Stomach (tissue), 8 donors: ENCODE measurements at regions not wholly inside any gene's neighbourhood (a gene's known extent, or its start where the extent isn't known, plus 50 kb on each side); places are given as distances from the start of the nearest gene placed in this dataset.
A peak's percentile ranks its signal among the peaks of the same experiment; 100 is the strongest.

Experiments used
- DNase-seq, 2 donors: peaks; one replicate each; pipeline versions ENCODE4 v3.0.0 to v3.0.0-alpha.2; 2013 to 2019
- H3K27ac ChIP-seq, 5 donors: fragments of 200-600 bp in 4 of 5; sonication (generic) in 4 of 5; one replicate each; pipeline ENCODE4 v1.5.1; 2013 to 2019; ENCODE audit warnings: mild to moderate bottlenecking in 1 of 5, moderate library complexity in 1 of 5
- H3K27me3 ChIP-seq, 3 donors: fragments of 200-600 bp; sonication (generic); one replicate each; pipeline ENCODE4 v1.5.1; 2017 to 2019; ENCODE audit warnings: mixed run types in 1 of 3
- H3K36me3 ChIP-seq, 4 donors: fragments of 200-600 bp; sonication (generic); 1 replicate in 3 of 4; 2 replicates in 1 of 4; pipeline ENCODE4 v1.5.1; 2016 to 2019
- H3K4me1 ChIP-seq, 4 donors: fragments of 200-600 bp; sonication (generic); one replicate each; pipeline ENCODE4 v1.5.1; 2016 to 2019
- H3K4me3 ChIP-seq, 4 donors: fragments of 200-600 bp; sonication (generic) in 3 of 4; one replicate each; pipeline ENCODE4 v1.5.1; 2016 to 2019; ENCODE audit warnings: mild to moderate bottlenecking in 1 of 4
- H3K9me3 ChIP-seq, 4 donors: fragments of 200-600 bp; sonication (generic); one replicate each; pipeline ENCODE4 v1.5.1; 2016 to 2019
- EP300 ChIP-seq: sonication (generic); formaldehyde crosslinking; IDR thresholded peaks from one replicate; pipeline ENCODE4 v1.6.1; 2017; ENCODE audit warnings: antibody characterized with exemption
- POLR2A ChIP-seq, 4 donors: fragments of 450-650 bp; IDR thresholded peaks; one replicate each; pipeline ENCODE4 v1.6.1; 2016; ENCODE audit warnings: antibody characterized with exemption in 4 of 4, control low read depth in 2 of 4, mild to moderate bottlenecking in 1 of 4, moderate library complexity in 1 of 4
- POLR2AphosphoS5 ChIP-seq, 3 donors: sonication (generic); formaldehyde crosslinking; IDR thresholded peaks; one replicate each; pipeline ENCODE4 v1.6.1; 2016; ENCODE audit warnings: antibody characterized with exemption in 3 of 3
- WGBS, 5 donors: extraction: QIAGEN DNeasy Blood & Tissue Kit in 3 of 5; methylation state at CpG; one replicate each; pipeline versions ENCODE4 v1.1.5 to v1.1.7; 2013 to 2018; 5-methylcytosine and 5-hydroxymethylcytosine counted together
- intact Hi-C: fragments of 100-400 bp; cut with DNase I; formaldehyde crosslinking; loops from one replicate; pipeline ENCODE4 v1.15.1; 2023; ENCODE audit warnings: low total_unique reads
- TF ChIP-seq, protein P1 (sequence below), 7 experiments: fragments of 450-650 bp in 4 of 7; fragments of 200-600 bp in 3 of 7; sonication (generic) in 3 of 7; IDR thresholded peaks; one replicate each; pipeline ENCODE4 v1.5.1; 2016 to 2019; ENCODE audit warnings: antibody characterized with exemption in 7 of 7, control low read depth in 2 of 7, mild to moderate bottlenecking in 1 of 7
- donor health status: healthy with polysubstance abuse.
- donor health status: Bipolar disorder and iron deficiency.
- donor health status: healthy.

DNA sequence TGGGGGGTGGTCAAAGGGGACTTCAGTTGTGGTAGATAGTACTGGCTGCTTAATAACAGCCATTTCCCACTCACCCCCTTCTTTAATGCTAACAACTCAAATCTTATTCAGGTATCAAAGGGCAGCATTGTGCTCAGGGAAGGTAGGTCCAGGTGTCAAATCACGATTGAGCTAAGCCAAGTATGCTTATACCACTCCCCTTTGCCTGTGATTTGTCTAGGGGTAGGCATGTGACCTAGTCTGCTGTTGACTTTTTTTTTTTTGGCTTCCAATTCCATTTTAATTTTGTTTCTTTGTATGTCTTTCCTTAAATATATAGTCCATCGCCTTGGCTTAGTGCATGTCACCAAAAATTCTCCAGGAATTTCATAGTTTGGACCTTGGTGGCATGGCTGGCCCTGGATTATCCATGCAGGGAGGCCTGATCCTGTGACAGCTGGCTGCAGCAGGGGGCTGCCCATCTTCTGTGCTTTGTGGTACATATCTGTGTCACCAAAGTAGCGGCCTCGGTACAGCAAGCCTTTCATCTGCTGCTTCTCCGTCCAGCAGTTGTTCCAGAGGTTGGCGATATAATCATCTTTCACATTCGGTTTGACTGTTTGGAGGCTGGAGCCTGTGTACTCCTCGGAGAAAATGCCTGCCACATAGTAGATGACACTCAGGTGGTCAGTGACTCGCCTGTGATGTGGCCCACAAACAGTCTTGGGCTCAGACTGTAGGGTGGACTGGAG lies 68.1 kb upstream of the SPRED2 start:
- Histone ChIP-seq H3K4me1 (no peaks in the 10 kb centered on the region), H3K4me3 (no peak overlapping the region), H3K9me3 (no peaks in the 10 kb centered on the region), H3K27ac (no peak overlapping the region), H3K27me3 (no peaks in the 10 kb centered on the region), H3K36me3 (no peaks in the 10 kb centered on the region)
- no peak for DNase-seq
- 84 to 94% (median 89%) methylated on average over 9 of the region's 9 CpGs for WGBS, 5 donors
- TF ChIP-seq POLR2AphosphoS5 (IDR thresholded peaks at IDR 0.05) (no peak), POLR2A (IDR thresholded peaks at IDR 0.05) (no peak), EP300 (no peak)
- TF ChIP-seq, protein P1, sequence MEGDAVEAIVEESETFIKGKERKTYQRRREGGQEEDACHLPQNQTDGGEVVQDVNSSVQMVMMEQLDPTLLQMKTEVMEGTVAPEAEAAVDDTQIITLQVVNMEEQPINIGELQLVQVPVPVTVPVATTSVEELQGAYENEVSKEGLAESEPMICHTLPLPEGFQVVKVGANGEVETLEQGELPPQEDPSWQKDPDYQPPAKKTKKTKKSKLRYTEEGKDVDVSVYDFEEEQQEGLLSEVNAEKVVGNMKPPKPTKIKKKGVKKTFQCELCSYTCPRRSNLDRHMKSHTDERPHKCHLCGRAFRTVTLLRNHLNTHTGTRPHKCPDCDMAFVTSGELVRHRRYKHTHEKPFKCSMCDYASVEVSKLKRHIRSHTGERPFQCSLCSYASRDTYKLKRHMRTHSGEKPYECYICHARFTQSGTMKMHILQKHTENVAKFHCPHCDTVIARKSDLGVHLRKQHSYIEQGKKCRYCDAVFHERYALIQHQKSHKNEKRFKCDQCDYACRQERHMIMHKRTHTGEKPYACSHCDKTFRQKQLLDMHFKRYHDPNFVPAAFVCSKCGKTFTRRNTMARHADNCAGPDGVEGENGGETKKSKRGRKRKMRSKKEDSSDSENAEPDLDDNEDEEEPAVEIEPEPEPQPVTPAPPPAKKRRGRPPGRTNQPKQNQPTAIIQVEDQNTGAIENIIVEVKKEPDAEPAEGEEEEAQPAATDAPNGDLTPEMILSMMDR (IDR thresholded peaks at IDR 0.05), result no peak
- intact Hi-C loops, result no loop called here

DNA sequence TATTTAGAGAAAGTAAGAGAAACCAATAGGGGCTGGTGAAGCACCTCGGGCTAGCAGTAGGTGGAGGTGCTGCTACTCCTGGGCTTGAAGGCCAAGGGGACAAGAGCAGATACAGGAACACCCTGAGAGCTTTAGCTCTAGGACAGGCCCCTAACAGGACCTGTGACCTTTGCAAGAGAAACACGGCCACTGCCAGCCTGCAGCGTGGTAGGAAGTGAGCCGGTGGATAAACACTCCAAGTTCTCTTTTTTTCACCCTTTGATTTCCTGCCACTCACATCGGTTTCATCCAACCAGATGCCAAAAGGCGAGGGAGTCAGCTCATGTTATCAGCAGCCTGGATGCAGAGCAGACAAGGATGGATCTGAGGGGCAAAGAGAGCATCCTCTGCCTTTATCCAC lies 66.8 kb upstream of the SPRED2 start:
- intact Hi-C loops, result no loop called here
- no peak for DNase-seq
- Histone ChIP-seq H3K9me3 (no peaks in the 10 kb centered on the region), H3K4me1 (no peaks in the 10 kb centered on the region), H3K36me3 (no peaks in the 10 kb centered on the region), H3K27me3 (no peaks in the 10 kb centered on the region), H3K27ac (no peak overlapping the region), H3K4me3 (no peak overlapping the region)
- WGBS, 5 donors, result 26 to 49% (median 37%) methylated on average over 6 of the region's 6 CpGs
- no peak for TF ChIP-seq POLR2AphosphoS5 (IDR thresholded peaks at IDR 0.05)
- no peak for TF ChIP-seq EP300
- TF ChIP-seq POLR2A (IDR thresholded peaks at IDR 0.05), result no peak
- TF ChIP-seq, protein P1 (IDR thresholded peaks at IDR 0.05), result no peak

GRCh38 chr2:65498396-65498795 lies 66.0 kb upstream of the SPRED2 start:
- no peaks in the 10 kb centered on the region for H3K9me3 ChIP-seq
- no peaks in the 10 kb centered on the region for H3K36me3 ChIP-seq
- H3K4me1 ChIP-seq, result no peaks in the 10 kb centered on the region
- no peaks in the 10 kb centered on the region for H3K27me3 ChIP-seq
- no peak overlapping the region for H3K27ac ChIP-seq
- intact Hi-C loops, result no loop called here
- TF ChIP-seq POLR2A (IDR thresholded peaks at IDR 0.05) (no peak), POLR2AphosphoS5 (IDR thresholded peaks at IDR 0.05) (no peak), EP300 (no peak)
- TF ChIP-seq, protein P1 (IDR thresholded peaks at IDR 0.05), result no peak
- WGBS, 5 donors, result 91 to 96% (median 93%) methylated on average over 4 of the region's 4 CpGs
- no peak for DNase-seq
- H3K4me3 ChIP-seq, result no peak overlapping the region

GRCh38 chr2:65495251-65495877 lies 63.0 kb upstream of the SPRED2 start:
- Histone ChIP-seq H3K4me1 (no peaks in the 10 kb centered on the region), H3K27me3 (no peaks in the 10 kb centered on the region), H3K4me3 (no peak overlapping the region), H3K27ac (no peak overlapping the region), H3K36me3 (no peaks in the 10 kb centered on the region), H3K9me3 (no peaks in the 10 kb centered on the region)
- TF ChIP-seq, protein P1 (IDR thresholded peaks at IDR 0.05), result no peak
- TF ChIP-seq POLR2A (IDR thresholded peaks at IDR 0.05) (no peak), EP300 (no peak), POLR2AphosphoS5 (IDR thresholded peaks at IDR 0.05) (no peak)
- 62 to 74% (median 67%) methylated on average over 4 of the region's 4 CpGs for WGBS, 5 donors
- peak in 1 of 2 donors; percentile 28 for DNase-seq
- intact Hi-C loops, result no loop called here
